ENCODE measurements at regions not wholly inside any gene's neighbourhood (a gene's known extent, or its start where the extent isn't known, plus 50 kb on each side); places are given as distances from the start of the nearest gene placed in this dataset.

DNA sequence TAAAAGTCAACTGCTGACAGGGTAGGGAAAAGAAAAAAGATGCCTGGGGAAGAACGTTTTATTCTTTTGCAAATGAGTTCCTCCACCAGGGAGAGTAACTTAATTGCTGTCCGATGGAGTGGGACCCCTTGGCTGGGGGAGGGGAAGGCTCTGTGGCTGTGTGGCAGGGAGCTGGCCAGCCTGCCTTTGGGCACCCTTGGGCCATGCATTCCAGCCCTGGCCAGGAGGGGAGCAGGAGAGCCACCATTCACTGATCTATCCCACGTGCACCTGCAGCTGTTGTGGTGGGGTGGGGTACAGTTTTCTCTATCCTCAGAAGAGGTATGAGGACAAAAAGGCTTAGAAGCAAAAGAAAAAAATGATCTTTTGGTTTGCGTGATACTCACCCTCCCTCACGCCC, 116.9 kb downstream of the KCNK1 start:
- H4K20me1 ChIP-seq (ENCODE audit: low read length) = no peaks in the 10 kb centered on the region
- no peak overlapping the region for H3K27ac ChIP-seq (ENCODE audit: low read length)
- H3K4me2 ChIP-seq (ENCODE audit: low read length) = no peak overlapping the region
- no peaks in the 10 kb centered on the region for H3K27me3 ChIP-seq (ENCODE audit: low read length)
- BruUV-seq (replicated peaks) = no TSS peak
- no peak overlapping the region for H2AFZ ChIP-seq (ENCODE audit: low read length)
- ChIA-PET POLR2A (ENCODE audit: unreplicated experiment) (no interaction called here), CTCF (no interaction called here)
- no peak for DNase-seq
- no peaks in the 10 kb centered on the region for H3K9me3 ChIP-seq (ENCODE audit: low read length)
- H3K36me3 ChIP-seq (ENCODE audit: low read depth, low read length) = no peaks in the 10 kb centered on the region
- no peak overlapping the region for H3K4me3 ChIP-seq (ENCODE audit: low read length)
- TF ChIP-seq EZH2 (IDR thresholded peaks at IDR 0.05; ENCODE audit: low read length, unreplicated experiment) = no peak
- TF ChIP-seq, protein P1, sequence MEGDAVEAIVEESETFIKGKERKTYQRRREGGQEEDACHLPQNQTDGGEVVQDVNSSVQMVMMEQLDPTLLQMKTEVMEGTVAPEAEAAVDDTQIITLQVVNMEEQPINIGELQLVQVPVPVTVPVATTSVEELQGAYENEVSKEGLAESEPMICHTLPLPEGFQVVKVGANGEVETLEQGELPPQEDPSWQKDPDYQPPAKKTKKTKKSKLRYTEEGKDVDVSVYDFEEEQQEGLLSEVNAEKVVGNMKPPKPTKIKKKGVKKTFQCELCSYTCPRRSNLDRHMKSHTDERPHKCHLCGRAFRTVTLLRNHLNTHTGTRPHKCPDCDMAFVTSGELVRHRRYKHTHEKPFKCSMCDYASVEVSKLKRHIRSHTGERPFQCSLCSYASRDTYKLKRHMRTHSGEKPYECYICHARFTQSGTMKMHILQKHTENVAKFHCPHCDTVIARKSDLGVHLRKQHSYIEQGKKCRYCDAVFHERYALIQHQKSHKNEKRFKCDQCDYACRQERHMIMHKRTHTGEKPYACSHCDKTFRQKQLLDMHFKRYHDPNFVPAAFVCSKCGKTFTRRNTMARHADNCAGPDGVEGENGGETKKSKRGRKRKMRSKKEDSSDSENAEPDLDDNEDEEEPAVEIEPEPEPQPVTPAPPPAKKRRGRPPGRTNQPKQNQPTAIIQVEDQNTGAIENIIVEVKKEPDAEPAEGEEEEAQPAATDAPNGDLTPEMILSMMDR (conservative IDR thresholded peaks at IDR 0.05; ENCODE audit: low read depth, low read length) = peak; percentile 51
- no peaks in the 10 kb centered on the region for H3F3A ChIP-seq (ENCODE audit: low read length, unreplicated experiment)
- H3K79me2 ChIP-seq (ENCODE audit: low read length) = no peaks in the 10 kb centered on the region
- no peaks in the 10 kb centered on the region for H3K9me2 ChIP-seq (replicated peaks; ENCODE audit: low read length)
- intact Hi-C loops (cut with micrococcal nuclease) = no loop called here
- no peaks in the 10 kb centered on the region for H3K4me1 ChIP-seq (ENCODE audit: insufficient read depth, low read length)
- no peak overlapping the region for H3K9ac ChIP-seq (ENCODE audit: low read length)
- 0 out of 2 replicates have a peak, but pooled peaks have one; percentile 45 for ATAC-seq

DNA sequence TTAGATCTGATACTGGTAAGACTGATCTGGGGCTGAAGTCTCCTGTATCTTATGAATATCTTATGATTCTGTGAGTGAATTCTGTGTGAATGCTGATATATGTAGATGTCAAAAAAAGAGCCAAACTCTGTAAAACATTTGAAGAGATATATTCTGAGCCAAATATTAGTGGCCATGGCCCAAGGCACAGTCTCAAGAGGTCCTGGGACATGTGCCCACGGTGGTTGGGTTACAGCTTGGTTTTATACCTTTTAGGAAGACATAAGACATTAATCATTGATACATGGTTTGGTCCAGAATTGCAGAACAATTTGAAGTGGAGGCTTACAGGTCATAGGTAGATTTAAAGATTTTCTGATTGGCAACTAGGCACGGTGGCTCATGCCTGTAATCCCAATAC, 118.3 kb downstream of the KCNK1 start:
- no peak overlapping the region for H3K9ac ChIP-seq (ENCODE audit: low read length)
- H3K36me3 ChIP-seq (ENCODE audit: low read depth, low read length) = no peaks in the 10 kb centered on the region
- POLR2A ChIA-PET (ENCODE audit: unreplicated experiment) = no interaction called here
- no peak for TF ChIP-seq EZH2 (IDR thresholded peaks at IDR 0.05; ENCODE audit: low read length, unreplicated experiment)
- TF ChIP-seq EZH2phosphoT487 (IDR thresholded peaks at IDR 0.05; ENCODE audit: borderline replicate concordance, low read length) = no peak
- TF ChIP-seq, protein P1 (conservative IDR thresholded peaks at IDR 0.05; ENCODE audit: low read depth, low read length) = no peak
- H2AFZ ChIP-seq (ENCODE audit: low read length) = no peak overlapping the region
- no peaks in the 10 kb centered on the region for H3F3A ChIP-seq (ENCODE audit: low read length, unreplicated experiment)
- CTCF ChIA-PET = no interaction called here
- intact Hi-C loops (cut with micrococcal nuclease) = no loop called here
- H3K9me2 ChIP-seq (replicated peaks; ENCODE audit: low read length) = no peaks in the 10 kb centered on the region
- no peaks in the 10 kb centered on the region for H4K20me1 ChIP-seq (ENCODE audit: low read length)
- H3K4me3 ChIP-seq (ENCODE audit: low read length) = no peak overlapping the region
- H3K27ac ChIP-seq (ENCODE audit: low read length) = no peak overlapping the region
- H3K79me2 ChIP-seq (ENCODE audit: low read length) = no peaks in the 10 kb centered on the region
- DNase-seq = no peak
- ATAC-seq = no peak
- BruUV-seq (replicated peaks) = no TSS peak
- H3K4me2 ChIP-seq (ENCODE audit: low read length) = no peak overlapping the region
- H3K27me3 ChIP-seq (ENCODE audit: low read length) = no peaks in the 10 kb centered on the region
- H3K9me3 ChIP-seq (ENCODE audit: low read length) = no peaks in the 10 kb centered on the region
- no peaks in the 10 kb centered on the region for H3K4me1 ChIP-seq (ENCODE audit: insufficient read depth, low read length)

DNA sequence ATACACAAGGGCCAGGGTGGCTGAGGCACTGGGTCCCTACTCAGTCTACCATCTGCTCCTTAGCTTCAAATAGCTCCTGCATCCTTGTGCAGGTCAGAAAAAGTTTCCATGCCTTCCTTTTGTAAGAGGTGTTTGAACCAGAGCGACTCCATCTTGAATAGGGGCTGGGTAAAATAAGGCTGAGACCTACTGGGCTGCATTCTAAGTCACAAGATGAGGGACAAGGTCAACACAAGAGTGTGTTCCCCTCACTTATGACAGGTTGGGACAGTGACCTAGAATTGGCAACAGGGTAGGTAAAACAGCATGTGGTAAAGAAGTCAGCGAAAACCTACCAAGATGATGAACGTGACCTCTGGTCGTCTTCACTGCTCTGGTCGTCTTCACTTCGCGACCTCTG, 120.5 kb downstream of the KCNK1 start:
- POLR2A ChIA-PET (ENCODE audit: unreplicated experiment) = no interaction called here

More for the DNA sequence above, 120.5 kb downstream of the KCNK1 start:
- Histone ChIP-seq H3K27ac (ENCODE audit: low read length) (no peak overlapping the region), H3K9me3 (ENCODE audit: low read length) (no peaks in the 10 kb centered on the region), H4K20me1 (ENCODE audit: low read length) (no peaks in the 10 kb centered on the region), H3K9ac (ENCODE audit: low read length) (no peak overlapping the region), H3K4me1 (ENCODE audit: insufficient read depth, low read length) (no peaks in the 10 kb centered on the region), H3K79me2 (ENCODE audit: low read length) (no peaks in the 10 kb centered on the region), H3K27me3 (ENCODE audit: low read length) (no peaks in the 10 kb centered on the region), H3F3A (ENCODE audit: low read length, unreplicated experiment) (no peaks in the 10 kb centered on the region), H3K36me3 (ENCODE audit: low read depth, low read length) (no peaks in the 10 kb centered on the region), H3K9me2 (replicated peaks; ENCODE audit: low read length) (no peaks in the 10 kb centered on the region), H2AFZ (ENCODE audit: low read length) (no peak overlapping the region), H3K4me2 (ENCODE audit: low read length) (no peak overlapping the region), H3K4me3 (ENCODE audit: low read length) (no peak overlapping the region)
- ATAC-seq (no peak), DNase-seq (no peak)
- intact Hi-C loops (cut with micrococcal nuclease) = no loop called here
- BruUV-seq (replicated peaks) = no TSS peak
- CTCF ChIA-PET = no interaction called here
- TF ChIP-seq, protein P1 (conservative IDR thresholded peaks at IDR 0.05; ENCODE audit: low read depth, low read length) = no peak
- TF ChIP-seq EZH2 (IDR thresholded peaks at IDR 0.05; ENCODE audit: low read length, unreplicated experiment) (no peak), EZH2phosphoT487 (IDR thresholded peaks at IDR 0.05; ENCODE audit: borderline replicate concordance, low read length) (no peak)
